DOHH2 (cell line): ENCODE measurements at regions not wholly inside any gene's neighbourhood (a gene's known extent, or its start where the extent isn't known, plus 50 kb on each side); places are given as distances from the start of the nearest gene placed in this dataset.

Experiments used
- H3F3A ChIP-seq: fragments of 200-600 bp; sonication (generic), shearing (Covaris generic); 2 replicates; pipeline ENCODE4 v1.6.0; 2016; ENCODE audit warnings: antibody characterized with exemption, mild to moderate bottlenecking; ENCODE audit not compliant: control insufficient read depth, insufficient read depth
- H3K27ac ChIP-seq: fragments of 200-600 bp; sonication (generic); 2 replicates; pipeline ENCODE4 v1.5.1; 2014; ENCODE audit warnings: low read depth, mild to moderate bottlenecking, low read length, moderate library complexity
- H3K27me3 ChIP-seq: fragments of 200-600 bp; sonication (generic); 2 replicates; pipeline ENCODE4 v1.6.1; 2014; ENCODE audit warnings: mild to moderate bottlenecking, low read length, mixed read lengths; ENCODE audit not compliant: control insufficient read depth
- H3K36me3 ChIP-seq: fragments of 200-600 bp; sonication (generic); 2 replicates; pipeline ENCODE4 v1.6.1; 2014; ENCODE audit warnings: mild to moderate bottlenecking, low read length, moderate library complexity, mixed read lengths; ENCODE audit not compliant: control insufficient read depth
- H3K4me1 ChIP-seq: fragments of 200-600 bp; sonication (generic); 2 replicates; pipeline ENCODE4 v1.6.1; 2014; ENCODE audit warnings: mild to moderate bottlenecking, low read length, mixed read lengths; ENCODE audit not compliant: control insufficient read depth
- H3K4me2 ChIP-seq: fragments of 200-600 bp; sonication (generic); 2 replicates; pipeline ENCODE4 v1.6.0; 2014; ENCODE audit warnings: mild to moderate bottlenecking, low read length, moderate library complexity
- H3K4me3 ChIP-seq: fragments of 200-600 bp; sonication (generic); 2 replicates; pipeline ENCODE4 v1.5.1; 2014; ENCODE audit warnings: mild to moderate bottlenecking, low read length, mixed read lengths
- H3K79me2 ChIP-seq: fragments of 200-600 bp; sonication (generic); 2 replicates; pipeline ENCODE4 v1.6.1; 2014; ENCODE audit warnings: mild to moderate bottlenecking, low read length, mixed read lengths; ENCODE audit not compliant: control insufficient read depth
- H3K9me2 ChIP-seq: fragments of 200-600 bp; sonication (generic); replicated peaks from 2 replicates; pipeline ENCODE4 v1.6.1; 2014; ENCODE audit warnings: mild to moderate bottlenecking, low read length, mixed read lengths; ENCODE audit not compliant: control insufficient read depth
- H3K9me3 ChIP-seq: fragments of 200-600 bp; sonication (generic); 2 replicates; pipeline ENCODE4 v1.6.1; 2014; ENCODE audit warnings: antibody characterized with exemption, low read length, mixed read lengths; ENCODE audit not compliant: control insufficient read depth, insufficient read depth
- H4K20me1 ChIP-seq: fragments of 200-600 bp; sonication (generic); 2 replicates; pipeline ENCODE4 v1.6.0; 2014; ENCODE audit warnings: low read depth, mild to moderate bottlenecking, antibody characterized with exemption, low read length, moderate library complexity; ENCODE audit not compliant: control insufficient read depth, insufficient read depth
- CTCF ChIP-seq: fragments of 200-600 bp; sonication (generic); IDR thresholded peaks from one replicate; pipeline ENCODE4 v1.5.1; 2014; ENCODE audit warnings: antibody characterized with exemption, mild to moderate bottlenecking, low read depth, low read length; ENCODE audit not compliant: poor library complexity, severe bottlenecking
- EZH2phosphoT487 ChIP-seq: fragments of 200-600 bp; sonication (generic); IDR thresholded peaks from 2 replicates; pipeline ENCODE4 v1.6.1; 2017; ENCODE audit warnings: borderline replicate concordance, mild to moderate bottlenecking, antibody characterized with exemption, low read length, moderate library complexity, mixed read lengths

GRCh38 chr2:64331114-64331645, 122.8 kb upstream of the LGALSL start:
- Histone ChIP-seq H3K4me1 (peaks cover 30% of the 10 kb centered on the region), H3K36me3 (no peaks in the 10 kb centered on the region), H3K4me3 (no peak overlapping the region), H3K79me2 (no peaks in the 10 kb centered on the region), H4K20me1 (no peaks in the 10 kb centered on the region), H3K9me3 (no peaks in the 10 kb centered on the region), H3K27me3 (no peaks in the 10 kb centered on the region), H3F3A (no peaks in the 10 kb centered on the region), H3K4me2 (peak overlapping the region; percentile 64), H3K27ac (no peak overlapping the region), H3K9me2 (no peaks in the 10 kb centered on the region)
- no peak for TF ChIP-seq EZH2phosphoT487
- TF ChIP-seq CTCF = peak; percentile 12

GRCh38 chr2:64331849-64332699, 121.9 kb upstream of the LGALSL start:
- Histone ChIP-seq H3K4me2 (no peak overlapping the region), H3K79me2 (no peaks in the 10 kb centered on the region), H3K27ac (no peak overlapping the region), H3K9me3 (no peaks in the 10 kb centered on the region), H3K9me2 (no peaks in the 10 kb centered on the region), H4K20me1 (no peaks in the 10 kb centered on the region), H3K27me3 (no peaks in the 10 kb centered on the region), H3K4me1 (peaks cover 27% of the 10 kb centered on the region), H3K36me3 (no peaks in the 10 kb centered on the region), H3F3A (no peaks in the 10 kb centered on the region), H3K4me3 (no peak overlapping the region)
- TF ChIP-seq EZH2phosphoT487 (no peak), CTCF (no peak)

- H3K27ac ChIP-seq = no peak overlapping the region
- no peaks in the 10 kb centered on the region for H3K9me2 ChIP-seq
- no peaks in the 10 kb centered on the region for H4K20me1 ChIP-seq
- no peaks in the 10 kb centered on the region for H3K4me1 ChIP-seq
- no peak overlapping the region for H3K4me2 ChIP-seq
- no peaks in the 10 kb centered on the region for H3F3A ChIP-seq
- H3K27me3 ChIP-seq = no peaks in the 10 kb centered on the region
- H3K36me3 ChIP-seq = no peaks in the 10 kb centered on the region
- TF ChIP-seq CTCF (no peak), EZH2phosphoT487 (no peak)
- no peaks in the 10 kb centered on the region for H3K79me2 ChIP-seq
- no peak overlapping the region for H3K4me3 ChIP-seq
- no peaks in the 10 kb centered on the region for H3K9me3 ChIP-seq
These were observed 117.8 kb upstream of the LGALSL start for GRCh38 chr2:64336171-64336570.
